ENCODE measurements at regions not wholly inside any gene's neighbourhood (a gene's known extent, or its start where the extent isn't known, plus 50 kb on each side); places are given as distances from the start of the nearest gene placed in this dataset.

DNA sequence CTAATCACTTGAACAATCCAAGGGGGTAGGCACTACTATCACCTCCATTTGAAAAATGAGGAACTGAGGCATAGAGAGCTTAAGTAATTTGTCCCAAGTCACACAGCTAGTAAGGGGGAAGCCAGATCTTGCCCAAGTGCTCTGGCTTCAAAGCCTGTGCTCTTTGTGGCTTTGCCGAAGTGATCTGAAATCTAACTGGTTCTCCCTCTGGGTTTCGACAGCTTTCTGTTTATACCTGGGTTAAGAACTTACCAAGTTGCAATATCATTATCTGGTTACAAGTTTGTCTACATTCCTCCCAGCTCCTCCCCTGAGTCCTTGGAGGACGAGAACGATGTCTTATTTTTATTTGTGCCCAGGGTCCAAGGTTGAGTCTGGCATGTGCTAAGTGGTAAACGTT lies 125.3 kb upstream of the RAI2 start:
- Histone ChIP-seq H3K27me3 (ENCODE audit: control insufficient read depth in 4 of 4, insufficient read depth in 4 of 4, low read length in 3 of 4) (peaks cover 0 to 3% (median 0%) of the 10 kb centered on the region in 4 donors), H3K27ac (ENCODE audit: low read depth in 1 of 2, low read length in 2 of 2) (no peak overlapping the region), H3K4me1 (ENCODE audit: control insufficient read depth in 4 of 4, insufficient read depth in 4 of 4, low read length in 3 of 4) (peaks cover 0 to 7% (median 4%) of the 10 kb centered on the region in 4 donors), H3K4me3 (ENCODE audit: low read depth in 1 of 3, low read length in 3 of 3) (no peak overlapping the region), H3K9ac (ENCODE audit: low read depth in 1 of 2, low read length in 2 of 2) (no peak overlapping the region), H3K9me3 (ENCODE audit: control insufficient read depth in 4 of 4, low read length in 3 of 4) (peaks cover 0 to 8% (median 2%) of the 10 kb centered on the region in 4 donors), H3K36me3 (ENCODE audit: control insufficient read depth in 4 of 4, insufficient read depth in 3 of 4, low read depth in 1 of 4, low read length in 3 of 4) (no peaks in the 10 kb centered on the region)
- DNase-seq (ENCODE audit: low spot score), result no peak
- WGBS, result 80% methylated on average over 5 of the region's 5 CpGs
- no peak for TF ChIP-seq SP1 (IDR thresholded peaks at IDR 0.05)
- TF ChIP-seq, protein P1, sequence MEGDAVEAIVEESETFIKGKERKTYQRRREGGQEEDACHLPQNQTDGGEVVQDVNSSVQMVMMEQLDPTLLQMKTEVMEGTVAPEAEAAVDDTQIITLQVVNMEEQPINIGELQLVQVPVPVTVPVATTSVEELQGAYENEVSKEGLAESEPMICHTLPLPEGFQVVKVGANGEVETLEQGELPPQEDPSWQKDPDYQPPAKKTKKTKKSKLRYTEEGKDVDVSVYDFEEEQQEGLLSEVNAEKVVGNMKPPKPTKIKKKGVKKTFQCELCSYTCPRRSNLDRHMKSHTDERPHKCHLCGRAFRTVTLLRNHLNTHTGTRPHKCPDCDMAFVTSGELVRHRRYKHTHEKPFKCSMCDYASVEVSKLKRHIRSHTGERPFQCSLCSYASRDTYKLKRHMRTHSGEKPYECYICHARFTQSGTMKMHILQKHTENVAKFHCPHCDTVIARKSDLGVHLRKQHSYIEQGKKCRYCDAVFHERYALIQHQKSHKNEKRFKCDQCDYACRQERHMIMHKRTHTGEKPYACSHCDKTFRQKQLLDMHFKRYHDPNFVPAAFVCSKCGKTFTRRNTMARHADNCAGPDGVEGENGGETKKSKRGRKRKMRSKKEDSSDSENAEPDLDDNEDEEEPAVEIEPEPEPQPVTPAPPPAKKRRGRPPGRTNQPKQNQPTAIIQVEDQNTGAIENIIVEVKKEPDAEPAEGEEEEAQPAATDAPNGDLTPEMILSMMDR (IDR thresholded peaks at IDR 0.05; ENCODE audit: low read depth, low read length, missing input control), result no peak
- TF ChIP-seq GABPA (IDR thresholded peaks at IDR 0.05 in 1 of 2, conservative IDR thresholded peaks at IDR 0.05 in 1 of 2), result no peak
- no peak for TF ChIP-seq FOXA2 (IDR thresholded peaks at IDR 0.05)
- TF ChIP-seq RXRA (IDR thresholded peaks at IDR 0.05), result no peak
- no peak for TF ChIP-seq RAD21 (IDR thresholded peaks at IDR 0.05)
- TF ChIP-seq, protein P2, sequence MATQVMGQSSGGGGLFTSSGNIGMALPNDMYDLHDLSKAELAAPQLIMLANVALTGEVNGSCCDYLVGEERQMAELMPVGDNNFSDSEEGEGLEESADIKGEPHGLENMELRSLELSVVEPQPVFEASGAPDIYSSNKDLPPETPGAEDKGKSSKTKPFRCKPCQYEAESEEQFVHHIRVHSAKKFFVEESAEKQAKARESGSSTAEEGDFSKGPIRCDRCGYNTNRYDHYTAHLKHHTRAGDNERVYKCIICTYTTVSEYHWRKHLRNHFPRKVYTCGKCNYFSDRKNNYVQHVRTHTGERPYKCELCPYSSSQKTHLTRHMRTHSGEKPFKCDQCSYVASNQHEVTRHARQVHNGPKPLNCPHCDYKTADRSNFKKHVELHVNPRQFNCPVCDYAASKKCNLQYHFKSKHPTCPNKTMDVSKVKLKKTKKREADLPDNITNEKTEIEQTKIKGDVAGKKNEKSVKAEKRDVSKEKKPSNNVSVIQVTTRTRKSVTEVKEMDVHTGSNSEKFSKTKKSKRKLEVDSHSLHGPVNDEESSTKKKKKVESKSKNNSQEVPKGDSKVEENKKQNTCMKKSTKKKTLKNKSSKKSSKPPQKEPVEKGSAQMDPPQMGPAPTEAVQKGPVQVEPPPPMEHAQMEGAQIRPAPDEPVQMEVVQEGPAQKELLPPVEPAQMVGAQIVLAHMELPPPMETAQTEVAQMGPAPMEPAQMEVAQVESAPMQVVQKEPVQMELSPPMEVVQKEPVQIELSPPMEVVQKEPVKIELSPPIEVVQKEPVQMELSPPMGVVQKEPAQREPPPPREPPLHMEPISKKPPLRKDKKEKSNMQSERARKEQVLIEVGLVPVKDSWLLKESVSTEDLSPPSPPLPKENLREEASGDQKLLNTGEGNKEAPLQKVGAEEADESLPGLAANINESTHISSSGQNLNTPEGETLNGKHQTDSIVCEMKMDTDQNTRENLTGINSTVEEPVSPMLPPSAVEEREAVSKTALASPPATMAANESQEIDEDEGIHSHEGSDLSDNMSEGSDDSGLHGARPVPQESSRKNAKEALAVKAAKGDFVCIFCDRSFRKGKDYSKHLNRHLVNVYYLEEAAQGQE (IDR thresholded peaks at IDR 0.05), result no peak
- no peak for TF ChIP-seq JUND (IDR thresholded peaks at IDR 0.05)
- TF ChIP-seq HNF4A (conservative IDR thresholded peaks at IDR 0.05), result no peak
- TF ChIP-seq FOXA1 (IDR thresholded peaks at IDR 0.05), result no peak
- TF ChIP-seq, protein P3, sequence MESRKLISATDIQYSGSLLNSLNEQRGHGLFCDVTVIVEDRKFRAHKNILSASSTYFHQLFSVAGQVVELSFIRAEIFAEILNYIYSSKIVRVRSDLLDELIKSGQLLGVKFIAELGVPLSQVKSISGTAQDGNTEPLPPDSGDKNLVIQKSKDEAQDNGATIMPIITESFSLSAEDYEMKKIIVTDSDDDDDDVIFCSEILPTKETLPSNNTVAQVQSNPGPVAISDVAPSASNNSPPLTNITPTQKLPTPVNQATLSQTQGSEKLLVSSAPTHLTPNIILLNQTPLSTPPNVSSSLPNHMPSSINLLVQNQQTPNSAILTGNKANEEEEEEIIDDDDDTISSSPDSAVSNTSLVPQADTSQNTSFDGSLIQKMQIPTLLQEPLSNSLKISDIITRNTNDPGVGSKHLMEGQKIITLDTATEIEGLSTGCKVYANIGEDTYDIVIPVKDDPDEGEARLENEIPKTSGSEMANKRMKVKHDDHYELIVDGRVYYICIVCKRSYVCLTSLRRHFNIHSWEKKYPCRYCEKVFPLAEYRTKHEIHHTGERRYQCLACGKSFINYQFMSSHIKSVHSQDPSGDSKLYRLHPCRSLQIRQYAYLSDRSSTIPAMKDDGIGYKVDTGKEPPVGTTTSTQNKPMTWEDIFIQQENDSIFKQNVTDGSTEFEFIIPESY (IDR thresholded peaks at IDR 0.05), result no peak
- no peak for TF ChIP-seq NR2F2 (IDR thresholded peaks at IDR 0.05)

GRCh38 chrX:17984415-17984814 lies 123.3 kb upstream of the RAI2 start:
- 85% methylated on average over 5 of the region's 5 CpGs for WGBS

More at GRCh38 chrX:17984415-17984814, 123.3 kb upstream of the RAI2 start:
- H3K4me1 ChIP-seq (ENCODE audit: control insufficient read depth in 4 of 4, insufficient read depth in 4 of 4, low read length in 3 of 4), result no peaks in the 10 kb centered on the region
- H3K27ac ChIP-seq (ENCODE audit: low read depth in 1 of 2, low read length in 2 of 2), result no peak overlapping the region
- H3K9ac ChIP-seq (ENCODE audit: low read depth in 1 of 2, low read length in 2 of 2), result no peak overlapping the region
- TF ChIP-seq FOXA1 (IDR thresholded peaks at IDR 0.05) (no peak), EGR1 (IDR thresholded peaks at IDR 0.05; ENCODE audit: low read depth in 2 of 2) (no peak)
- no peak for DNase-seq (ENCODE audit: low spot score)
- H3K4me3 ChIP-seq (ENCODE audit: low read depth in 1 of 3, low read length in 3 of 3), result no peak overlapping the region
- no peaks in the 10 kb centered on the region for H3K36me3 ChIP-seq (ENCODE audit: control insufficient read depth in 4 of 4, insufficient read depth in 3 of 4, low read depth in 1 of 4, low read length in 3 of 4)
- H3K27me3 ChIP-seq (ENCODE audit: control insufficient read depth in 4 of 4, insufficient read depth in 4 of 4, low read length in 3 of 4), result peaks cover 0 to 3% (median 0%) of the 10 kb centered on the region in 4 donors
- H3K9me3 ChIP-seq (ENCODE audit: control insufficient read depth in 4 of 4, low read length in 3 of 4), result peaks cover 0 to 8% (median 2%) of the 10 kb centered on the region in 4 donors
